H54 (cell line): ENCODE measurements at regions not wholly inside any gene's neighbourhood (a gene's known extent, or its start where the extent isn't known, plus 50 kb on each side); places are given as distances from the start of the nearest gene placed in this dataset.
"Not testable (repeated sequence)": the region's sequence is repeated elsewhere in the genome, so short reads cannot be mapped to it uniquely, and the experiment has no call there.

Experiments used
- DNase-seq: peaks from one replicate; pipeline ENCODE4 v3.0.0; 2011; ENCODE audit warnings: low spot score, mixed read lengths; ENCODE audit not compliant: insufficient read length
- FAIRE-seq: peaks from 3 replicates; lab custom pipeline; 2011; peaks lifted over from hg19 to GRCh38; lab: Jason Lieb, UNC
- POLR2A ChIP-seq: IDR thresholded peaks from 2 replicates; pipeline ENCODE4 v1.6.1; 2011; ENCODE audit warnings: low read depth, mild to moderate bottlenecking, low read length

GRCh38 chr13:44667943-44668342 is 91.8 kb upstream of the TSC22D1 start:
- DNase-seq, result no peak
- TF ChIP-seq POLR2A, result no peak
- no peak for FAIRE-seq

- not testable (repeated sequence) for FAIRE-seq, DNase-seq
These were observed 90.4 kb upstream of the TSC22D1 start for GRCh38 chr13:44666538-44666937.

- no peak for FAIRE-seq
- no peak for DNase-seq
- TF ChIP-seq POLR2A, result no peak
These were observed 88.2 kb upstream of the TSC22D1 start for GRCh38 chr13:44664308-44664707.

GRCh38 chr13:44662515-44662914 is 86.4 kb upstream of the TSC22D1 start:
- no peak for TF ChIP-seq POLR2A
- FAIRE-seq (no peak), DNase-seq (no peak)

- no peak for TF ChIP-seq POLR2A
- DNase-seq (no peak), FAIRE-seq (no peak)
These were observed 85.8 kb upstream of the TSC22D1 start for GRCh38 chr13:44661936-44662335.

GRCh38 chr13:44660050-44660449 is 83.9 kb upstream of the TSC22D1 start:
- TF ChIP-seq POLR2A, result no peak
- no peak for FAIRE-seq
- no peak for DNase-seq

- no peak for FAIRE-seq
- no peak for TF ChIP-seq POLR2A
- DNase-seq, result no peak
These were observed 77.0 kb upstream of the TSC22D1 start for GRCh38 chr13:44652962-44653660.

GRCh38 chr13:44652168-44652567 is 76.0 kb upstream of the TSC22D1 start:
- DNase-seq, result no peak

GRCh38 chr13:44651724-44652123 is 75.6 kb upstream of the TSC22D1 start:
- TF ChIP-seq POLR2A, result no peak
- DNase-seq, result no peak
- FAIRE-seq, result no peak

More at GRCh38 chr13:44652168-44652567, 76.0 kb upstream of the TSC22D1 start:
- FAIRE-seq, result no peak
- no peak for TF ChIP-seq POLR2A

- no peak for TF ChIP-seq POLR2A
- FAIRE-seq (no peak), DNase-seq (no peak)
These were observed 75.1 kb upstream of the TSC22D1 start for GRCh38 chr13:44651209-44651608.

- FAIRE-seq (no peak), DNase-seq (no peak)
- TF ChIP-seq POLR2A, result no peak
These were observed 73.7 kb upstream of the TSC22D1 start for GRCh38 chr13:44649834-44650233.

- FAIRE-seq (no peak), DNase-seq (no peak)
- no peak for TF ChIP-seq POLR2A
These were observed 72.9 kb upstream of the TSC22D1 start for GRCh38 chr13:44649104-44649428.

GRCh38 chr13:44648392-44649103 is 72.4 kb upstream of the TSC22D1 start:
- DNase-seq (no peak), FAIRE-seq (no peak)
- TF ChIP-seq POLR2A, result no peak

GRCh38 chr13:44647560-44647959 is 71.4 kb upstream of the TSC22D1 start:
- not testable (repeated sequence) for FAIRE-seq, DNase-seq

GRCh38 chr13:44646044-44646443 is 69.9 kb upstream of the TSC22D1 start:
- no peak for DNase-seq
- TF ChIP-seq POLR2A, result no peak
- FAIRE-seq, result no peak
